ENCODE measurements at regions not wholly inside any gene's neighbourhood (a gene's known extent, or its start where the extent isn't known, plus 50 kb on each side); places are given as distances from the start of the nearest gene placed in this dataset.

- H3K27me3 ChIP-seq (ENCODE audit: insufficient read depth, low read length): no peaks in the 10 kb centered on the region
- H3K4me1 Mint-ChIP-seq: no peaks in the 10 kb centered on the region
- no peaks in the 10 kb centered on the region for H3K9me3 ChIP-seq (ENCODE audit: control insufficient read depth in 1 of 2, low read length in 2 of 2)
- no peak overlapping the region for H3K4me3 Mint-ChIP-seq
- no peaks in the 10 kb centered on the region for H3K4me1 ChIP-seq (ENCODE audit: insufficient read depth, low read length)
- no peak overlapping the region for H3K27ac Mint-ChIP-seq
- CTCF ChIA-PET (ENCODE audit: partially characterized antibody): no interaction called here
- H3K9me3 Mint-ChIP-seq: peaks cover 0 to 17% (median 7%) of the 10 kb centered on the region in 8 donors
- intact Hi-C loops (cut with micrococcal nuclease): no loop called here
- DNase-seq: no peak
- no peaks in the 10 kb centered on the region for H3K27me3 Mint-ChIP-seq
- H3K36me3 ChIP-seq (ENCODE audit: insufficient read depth, low read length): no peaks in the 10 kb centered on the region
- no peak overlapping the region for H3K4me3 ChIP-seq (ENCODE audit: low read length in 2 of 2)
- POLR2A ChIA-PET (ENCODE audit: partially characterized antibody): no interaction called here
- H3K27ac ChIP-seq (ENCODE audit: low read depth, low read length): no peak overlapping the region
- H3K36me3 Mint-ChIP-seq: no peaks in the 10 kb centered on the region
These were observed 447.3 kb upstream of the MPDZ start for GRCh38 chr9:13726746-13727145.

DNA sequence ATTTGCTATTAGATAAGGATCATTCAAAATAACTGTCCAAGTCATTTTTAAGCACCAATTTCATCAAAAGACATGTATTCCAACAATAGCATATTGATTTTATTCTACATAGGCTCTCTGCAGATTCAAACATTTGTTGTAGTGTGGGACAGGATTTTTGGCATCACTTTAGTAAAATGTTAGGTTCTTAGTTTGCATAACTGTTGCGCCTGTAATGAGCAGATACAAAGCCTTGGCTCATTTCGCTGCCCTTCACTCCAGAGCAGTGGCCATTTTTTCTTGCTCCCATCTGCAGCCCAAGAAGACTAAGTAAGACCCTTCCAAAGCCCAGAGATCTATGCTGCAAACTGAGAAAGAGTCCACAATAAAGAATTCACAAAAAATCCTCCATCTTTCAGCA lies 446.0 kb upstream of the MPDZ start:
- DNase-seq: no peak
- Mint-ChIP-seq H3K9me3 (peaks cover 0 to 9% (median 6%) of the 10 kb centered on the region in 8 donors), H3K4me3 (no peak overlapping the region), H3K36me3 (no peaks in the 10 kb centered on the region), H3K4me1 (no peaks in the 10 kb centered on the region), H3K27ac (no peak overlapping the region), H3K27me3 (no peaks in the 10 kb centered on the region)
- Histone ChIP-seq H3K27ac (ENCODE audit: low read depth, low read length) (no peak overlapping the region), H3K4me1 (ENCODE audit: insufficient read depth, low read length) (no peaks in the 10 kb centered on the region), H3K27me3 (ENCODE audit: insufficient read depth, low read length) (no peaks in the 10 kb centered on the region), H3K36me3 (ENCODE audit: insufficient read depth, low read length) (no peaks in the 10 kb centered on the region), H3K4me3 (ENCODE audit: low read length in 2 of 2) (no peak overlapping the region), H3K9me3 (ENCODE audit: control insufficient read depth in 1 of 2, low read length in 2 of 2) (no peaks in the 10 kb centered on the region)
- ChIA-PET CTCF (ENCODE audit: partially characterized antibody) (no interaction called here), POLR2A (ENCODE audit: partially characterized antibody) (no interaction called here)
- intact Hi-C loops (cut with micrococcal nuclease): no loop called here

DNA sequence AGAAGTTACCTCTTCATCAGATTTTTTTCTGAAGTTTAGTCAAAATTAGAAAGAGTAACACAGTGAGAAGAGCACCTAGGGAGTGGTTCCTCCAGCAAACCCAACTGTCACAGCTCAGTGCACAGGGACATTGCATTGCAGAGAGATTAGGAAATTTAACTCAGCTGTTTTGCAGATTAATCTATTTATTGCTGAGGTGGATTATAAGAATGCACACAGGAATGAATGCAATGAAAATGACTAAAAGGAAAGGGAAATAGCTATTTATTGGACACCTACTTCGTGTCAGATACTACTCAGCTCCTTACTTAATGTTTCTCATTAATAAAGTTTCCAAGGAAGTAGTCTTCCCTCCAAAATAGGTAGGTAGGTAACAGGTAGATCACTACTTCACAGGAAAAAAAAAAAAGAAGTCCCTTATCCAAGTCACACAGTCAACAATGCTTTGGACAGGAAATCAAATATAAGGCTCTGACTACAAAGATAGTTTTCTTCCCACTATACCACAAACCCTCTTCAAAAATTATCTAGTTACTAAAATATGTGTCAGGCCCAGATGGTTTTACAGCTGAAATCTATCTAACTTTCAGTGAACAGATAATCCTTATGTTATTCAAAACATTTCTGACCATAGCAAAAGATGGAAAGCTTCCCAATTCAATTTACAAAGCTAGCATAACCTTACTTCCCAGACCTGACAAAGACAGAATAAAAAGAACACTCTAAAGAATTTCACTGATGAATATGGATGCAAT lies 442.2 kb upstream of the MPDZ start:
- Mint-ChIP-seq H3K36me3 (no peaks in the 10 kb centered on the region), H3K27me3 (no peaks in the 10 kb centered on the region), H3K4me1 (no peaks in the 10 kb centered on the region), H3K4me3 (no peak overlapping the region), H3K9me3 (peaks cover under 1 to 5% (median 4%) of the 10 kb centered on the region in 8 donors), H3K27ac (no peak overlapping the region)
- ChIA-PET CTCF (ENCODE audit: partially characterized antibody) (no interaction called here), POLR2A (ENCODE audit: partially characterized antibody) (no interaction called here)
- H3K27me3 ChIP-seq (ENCODE audit: insufficient read depth, low read length): no peaks in the 10 kb centered on the region
- H3K4me3 ChIP-seq (ENCODE audit: low read length in 2 of 2): no peak overlapping the region
- H3K36me3 ChIP-seq (ENCODE audit: insufficient read depth, low read length): no peaks in the 10 kb centered on the region
- no peak for DNase-seq
- no peaks in the 10 kb centered on the region for H3K4me1 ChIP-seq (ENCODE audit: insufficient read depth, low read length)
- no peak overlapping the region for H3K27ac ChIP-seq (ENCODE audit: low read depth, low read length)
- no peaks in the 10 kb centered on the region for H3K9me3 ChIP-seq (ENCODE audit: control insufficient read depth in 1 of 2, low read length in 2 of 2)
- intact Hi-C loops (cut with micrococcal nuclease): no loop called here

GRCh38 chr9:13719981-13720676 lies 440.6 kb upstream of the MPDZ start:
- DNase-seq: no peak
- H3K27me3 Mint-ChIP-seq: no peaks in the 10 kb centered on the region
- ChIA-PET POLR2A (ENCODE audit: partially characterized antibody) (no interaction called here), CTCF (ENCODE audit: partially characterized antibody) (no interaction called here)
- Histone ChIP-seq H3K4me3 (ENCODE audit: low read length in 2 of 2) (no peak overlapping the region), H3K4me1 (ENCODE audit: insufficient read depth, low read length) (no peaks in the 10 kb centered on the region), H3K9me3 (ENCODE audit: control insufficient read depth in 1 of 2, low read length in 2 of 2) (no peaks in the 10 kb centered on the region), H3K27ac (ENCODE audit: low read depth, low read length) (no peak overlapping the region), H3K27me3 (ENCODE audit: insufficient read depth, low read length) (no peaks in the 10 kb centered on the region), H3K36me3 (ENCODE audit: insufficient read depth, low read length) (no peaks in the 10 kb centered on the region)
- no peaks in the 10 kb centered on the region for H3K36me3 Mint-ChIP-seq
- H3K27ac Mint-ChIP-seq: no peak overlapping the region
- no peak overlapping the region for H3K4me3 Mint-ChIP-seq
- no peaks in the 10 kb centered on the region for H3K4me1 Mint-ChIP-seq
- H3K9me3 Mint-ChIP-seq: peaks cover 2 to 5% (median 4%) of the 10 kb centered on the region in 8 donors
- intact Hi-C loops (cut with micrococcal nuclease): no loop called here

DNA sequence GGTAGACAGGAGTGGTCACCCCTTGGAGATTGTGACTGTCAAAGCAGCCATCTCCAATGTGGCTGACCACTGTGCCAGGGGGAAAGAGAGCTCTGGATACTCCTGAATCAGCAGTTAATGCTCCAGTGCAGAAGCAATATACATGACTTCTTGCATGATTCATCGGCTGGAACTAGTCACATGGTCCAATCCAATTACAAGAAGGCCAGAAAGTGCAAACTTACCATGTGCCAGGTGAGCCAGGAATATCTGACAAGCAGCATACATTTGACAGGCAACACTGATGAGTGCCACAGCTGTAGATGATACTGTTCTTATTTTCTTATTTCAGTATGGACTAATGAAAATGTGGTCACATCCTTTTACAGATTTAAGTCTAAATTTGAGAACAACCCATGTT lies 440.0 kb upstream of the MPDZ start:
- Histone ChIP-seq H3K4me1 (ENCODE audit: insufficient read depth, low read length) (no peaks in the 10 kb centered on the region), H3K36me3 (ENCODE audit: insufficient read depth, low read length) (no peaks in the 10 kb centered on the region), H3K27me3 (ENCODE audit: insufficient read depth, low read length) (no peaks in the 10 kb centered on the region), H3K27ac (ENCODE audit: low read depth, low read length) (no peak overlapping the region), H3K9me3 (ENCODE audit: control insufficient read depth in 1 of 2, low read length in 2 of 2) (no peaks in the 10 kb centered on the region), H3K4me3 (ENCODE audit: low read length in 2 of 2) (no peak overlapping the region)
- no peaks in the 10 kb centered on the region for H3K36me3 Mint-ChIP-seq
- H3K4me1 Mint-ChIP-seq: no peaks in the 10 kb centered on the region
- H3K27me3 Mint-ChIP-seq: no peaks in the 10 kb centered on the region
- intact Hi-C loops (cut with micrococcal nuclease): no loop called here
- DNase-seq: no peak
- H3K27ac Mint-ChIP-seq: no peak overlapping the region
- CTCF ChIA-PET (ENCODE audit: partially characterized antibody): no interaction called here
- H3K4me3 Mint-ChIP-seq: no peak overlapping the region
- peaks cover 2 to 5% (median 4%) of the 10 kb centered on the region in 8 donors for H3K9me3 Mint-ChIP-seq
- POLR2A ChIA-PET (ENCODE audit: partially characterized antibody): no interaction called here

DNA sequence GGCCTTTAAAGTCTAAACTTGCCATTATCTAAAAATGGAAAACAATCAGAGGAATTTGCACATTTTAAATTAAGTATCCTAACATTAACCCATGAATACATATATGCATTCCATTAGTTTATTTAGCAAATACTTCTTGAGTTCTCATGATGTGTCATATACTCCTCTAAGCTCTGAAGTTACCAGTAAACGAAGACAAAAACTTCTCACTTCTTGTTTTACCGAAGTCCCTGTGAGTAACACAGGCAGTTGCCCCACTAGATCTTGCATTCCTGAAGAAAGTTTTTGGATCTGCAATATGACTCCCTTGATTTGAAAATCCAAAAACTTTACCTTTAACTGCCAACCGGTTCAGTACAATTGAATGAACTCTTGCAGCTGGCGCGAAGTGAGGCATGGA lies 439.0 kb upstream of the MPDZ start:
- intact Hi-C loops (cut with micrococcal nuclease): no loop called here
- Histone ChIP-seq H3K27ac (ENCODE audit: low read depth, low read length) (no peak overlapping the region), H3K36me3 (ENCODE audit: insufficient read depth, low read length) (no peaks in the 10 kb centered on the region), H3K4me1 (ENCODE audit: insufficient read depth, low read length) (no peaks in the 10 kb centered on the region), H3K4me3 (ENCODE audit: low read length in 2 of 2) (no peak overlapping the region), H3K9me3 (ENCODE audit: control insufficient read depth in 1 of 2, low read length in 2 of 2) (no peaks in the 10 kb centered on the region), H3K27me3 (ENCODE audit: insufficient read depth, low read length) (no peaks in the 10 kb centered on the region)
- no peaks in the 10 kb centered on the region for H3K4me1 Mint-ChIP-seq
- H3K9me3 Mint-ChIP-seq: peaks cover 0 to 5% (median 2%) of the 10 kb centered on the region in 8 donors
- ChIA-PET CTCF (ENCODE audit: partially characterized antibody) (no interaction called here), POLR2A (ENCODE audit: partially characterized antibody) (no interaction called here)
- no peak for DNase-seq
- no peak overlapping the region for H3K4me3 Mint-ChIP-seq
- no peaks in the 10 kb centered on the region for H3K36me3 Mint-ChIP-seq
- no peak overlapping the region for H3K27ac Mint-ChIP-seq
- no peaks in the 10 kb centered on the region for H3K27me3 Mint-ChIP-seq

- Histone ChIP-seq H3K9me3 (ENCODE audit: control insufficient read depth in 1 of 2, low read length in 2 of 2) (no peaks in the 10 kb centered on the region), H3K4me3 (ENCODE audit: low read length in 2 of 2) (no peak overlapping the region), H3K27me3 (ENCODE audit: insufficient read depth, low read length) (no peaks in the 10 kb centered on the region), H3K36me3 (ENCODE audit: insufficient read depth, low read length) (no peaks in the 10 kb centered on the region), H3K27ac (ENCODE audit: low read depth, low read length) (no peak overlapping the region), H3K4me1 (ENCODE audit: insufficient read depth, low read length) (no peaks in the 10 kb centered on the region)
- no peak overlapping the region for H3K27ac Mint-ChIP-seq
- CTCF ChIA-PET (ENCODE audit: partially characterized antibody): no interaction called here
- H3K4me1 Mint-ChIP-seq: no peaks in the 10 kb centered on the region
- H3K36me3 Mint-ChIP-seq: no peaks in the 10 kb centered on the region
- intact Hi-C loops (cut with micrococcal nuclease): no loop called here
- no peak overlapping the region for H3K4me3 Mint-ChIP-seq
- DNase-seq: no peak
- no peaks in the 10 kb centered on the region for H3K27me3 Mint-ChIP-seq
- H3K9me3 Mint-ChIP-seq: peaks cover 0 to 5% (median 2%) of the 10 kb centered on the region in 8 donors
- POLR2A ChIA-PET (ENCODE audit: partially characterized antibody): no interaction called here
These were observed 438.6 kb upstream of the MPDZ start for GRCh38 chr9:13718086-13718485.

All from CD4-positive, alpha-beta memory T cell (primary cell).